ENCODE measurements at regions not wholly inside any gene's neighbourhood (a gene's known extent, or its start where the extent isn't known, plus 50 kb on each side); places are given as distances from the start of the nearest gene placed in this dataset.
"Not testable (repeated sequence)": the region's sequence is repeated elsewhere in the genome, so short reads cannot be mapped to it uniquely, and the experiment has no call there.

- DNase-seq, result no peak
Measured at GRCh38 chr7:17558558-17559332, 260.3 kb downstream of the AHR start.

GRCh38 chr7:17559388-17559787, 260.9 kb downstream of the AHR start:
- no peak for DNase-seq

- DNase-seq, result no peak
Measured at GRCh38 chr7:17560516-17560915, 262.1 kb downstream of the AHR start.

GRCh38 chr7:17560966-17561365, 262.5 kb downstream of the AHR start:
- DNase-seq, result no peak

- no peak for DNase-seq
Measured at GRCh38 chr7:17564678-17565212, 266.3 kb downstream of the AHR start.

GRCh38 chr7:17580141-17580540, 281.7 kb downstream of the AHR start:
- DNase-seq, result no peak

- DNase-seq, result no peak
Measured at GRCh38 chr7:17580856-17581255, 282.4 kb downstream of the AHR start.

GRCh38 chr7:17581301-17581700, 282.8 kb downstream of the AHR start:
- DNase-seq, result no peak

GRCh38 chr7:17582696-17583095, 284.2 kb downstream of the AHR start:
- DNase-seq, result not testable (repeated sequence)

- DNase-seq, result no peak
Measured at GRCh38 chr7:17583786-17584185, 285.3 kb downstream of the AHR start.

- DNase-seq, result no peak
Measured at GRCh38 chr7:17584822-17585221, 286.4 kb downstream of the AHR start.

- DNase-seq, result no peak
Measured at GRCh38 chr7:17586711-17587110, 288.3 kb downstream of the AHR start.

GRCh38 chr7:17588730-17589129, 290.3 kb downstream of the AHR start:
- no peak for DNase-seq

GRCh38 chr7:17589671-17590070, 291.2 kb downstream of the AHR start:
- DNase-seq, result no peak

GRCh38 chr7:17590221-17590620, 291.8 kb downstream of the AHR start:
- DNase-seq, result no peak

GRCh38 chr7:17593819-17594419, 295.5 kb downstream of the AHR start:
- no peak for DNase-seq

GRCh38 chr7:17595546-17595945, 297.1 kb downstream of the AHR start:
- no peak for DNase-seq

- DNase-seq, result no peak
Measured at GRCh38 chr7:17598305-17598704, 299.9 kb downstream of the AHR start.

- no peak for DNase-seq
Measured at GRCh38 chr7:17598846-17599245, 300.4 kb downstream of the AHR start.

GRCh38 chr7:17599733-17600339, 301.4 kb downstream of the AHR start:
- no peak for DNase-seq

GRCh38 chr7:17600340-17600752, 301.9 kb downstream of the AHR start:
- no peak for DNase-seq

GRCh38 chr7:17601921-17602320, 303.5 kb downstream of the AHR start:
- no peak for DNase-seq

- no peak for DNase-seq
Measured at GRCh38 chr7:17608114-17608833, 309.8 kb downstream of the AHR start.
